Urinary bladder (tissue), 3 donors: ENCODE measurements at regions not wholly inside any gene's neighbourhood (a gene's known extent, or its start where the extent isn't known, plus 50 kb on each side); places are given as distances from the start of the nearest gene placed in this dataset.
"Not testable (repeated sequence)": the region's sequence is repeated elsewhere in the genome, so short reads cannot be mapped to it uniquely, and the experiment has no call there.

ENCODE experiments used
- DNase-seq: peaks from one replicate; pipeline ENCODE4 v3.0.0-alpha.2; 2015; ENCODE audit errors: extremely low spot score
- H3K27ac ChIP-seq: one replicate; pipeline ENCODE4 v1.5.1; 2013; ENCODE audit warnings: low read depth, mild to moderate bottlenecking, moderate library complexity
- H3K36me3 ChIP-seq: one replicate; pipeline ENCODE4 v1.6.1; 2013; ENCODE audit warnings: mild to moderate bottlenecking, moderate library complexity; ENCODE audit not compliant: insufficient read depth
- H3K4me1 ChIP-seq: one replicate; pipeline ENCODE4 v1.6.1; 2013; ENCODE audit warnings: mild to moderate bottlenecking, moderate library complexity; ENCODE audit not compliant: insufficient read depth
- H3K4me3 ChIP-seq: one replicate; pipeline ENCODE4 v1.5.1; 2013; ENCODE audit warnings: low read depth, low read length
- WGBS: extraction: QIAGEN DNeasy Blood & Tissue Kit; methylation state at CpG from one replicate; pipeline ENCODE4 v1.1.7; 2013; 5-methylcytosine and 5-hydroxymethylcytosine counted together
- donor health status: healthy with polysubstance abuse.
- donor health status: healthy.

DNA sequence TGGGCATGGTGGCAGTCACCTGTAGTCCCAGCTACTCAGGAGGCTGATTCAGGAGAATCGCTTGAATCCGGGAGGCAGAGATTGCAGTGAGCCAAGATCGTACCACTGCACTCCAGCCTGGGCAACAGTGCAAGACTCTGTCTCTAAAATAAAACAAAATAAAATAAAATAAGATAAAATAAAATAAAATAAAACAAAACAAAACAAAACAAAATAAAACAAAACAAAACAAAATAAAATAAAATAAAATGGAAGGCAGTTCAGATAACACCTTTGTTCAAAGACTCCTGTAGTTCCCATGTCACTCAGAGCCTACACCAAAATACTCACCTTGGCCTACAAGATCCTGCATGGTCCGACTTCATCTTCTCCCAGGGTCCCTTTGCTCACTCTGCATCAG is 61.3 kb downstream of the SYF2 start:
- H3K4me3 ChIP-seq, H3K27ac ChIP-seq, DNase-seq, H3K36me3 ChIP-seq, H3K4me1 ChIP-seq: not testable (repeated sequence)
- 93% methylated on average over 4 of the region's 4 CpGs for WGBS

DNA sequence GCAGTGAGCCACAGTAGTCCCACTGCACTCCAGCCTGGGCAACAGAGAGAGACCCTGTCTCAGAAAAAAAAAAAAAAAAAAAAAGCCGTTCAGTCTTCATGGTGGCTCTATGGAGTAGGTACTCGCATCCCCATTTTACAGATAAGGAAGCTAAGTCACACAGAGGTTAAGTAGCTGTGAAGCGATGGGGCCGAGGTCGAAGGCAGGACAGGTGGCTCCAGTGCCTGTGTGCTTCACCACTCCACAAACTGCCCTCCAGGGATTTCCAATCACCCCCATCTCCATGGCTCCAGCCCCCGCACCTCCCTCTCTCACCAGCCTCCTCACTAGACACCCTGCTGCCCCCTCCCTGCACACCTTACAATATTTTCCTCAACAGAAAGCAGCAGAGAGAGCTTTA is 61.9 kb downstream of the SYF2 start:
- 95% methylated on average over 6 of the region's 6 CpGs for WGBS
- H3K27ac ChIP-seq = no peak overlapping the region
- no peak for DNase-seq

DNA sequence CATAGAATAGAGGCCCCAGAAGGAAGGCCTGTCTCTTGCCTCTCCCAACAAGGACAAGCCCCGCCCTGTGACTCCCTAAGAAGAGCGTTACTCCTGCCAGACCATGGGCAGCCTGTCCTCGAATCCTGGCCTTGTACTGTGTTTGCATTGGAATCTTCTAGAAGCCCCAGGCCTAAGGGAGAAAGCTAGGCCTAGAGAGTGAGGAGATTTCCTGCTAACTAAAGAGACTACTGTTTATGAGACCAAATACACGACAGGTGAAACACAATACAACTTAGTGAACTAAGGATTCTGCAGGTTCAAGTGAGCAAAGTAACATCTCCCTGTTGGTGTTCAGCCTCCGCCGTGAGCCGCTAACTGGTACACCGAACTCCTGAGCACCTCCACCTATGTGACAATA is 62.7 kb downstream of the SYF2 start:
- Histone ChIP-seq H3K4me3 (no peak overlapping the region), H3K36me3 (no peaks in the 10 kb centered on the region), H3K4me1 (no peaks in the 10 kb centered on the region), H3K27ac (no peak overlapping the region)
- WGBS = 91% methylated on average over 8 of the region's 8 CpGs
- DNase-seq = no peak

More for the DNA sequence above, 61.9 kb downstream of the SYF2 start:
- no peaks in the 10 kb centered on the region for H3K4me1 ChIP-seq
- H3K36me3 ChIP-seq = no peaks in the 10 kb centered on the region
- no peak overlapping the region for H3K4me3 ChIP-seq

DNA sequence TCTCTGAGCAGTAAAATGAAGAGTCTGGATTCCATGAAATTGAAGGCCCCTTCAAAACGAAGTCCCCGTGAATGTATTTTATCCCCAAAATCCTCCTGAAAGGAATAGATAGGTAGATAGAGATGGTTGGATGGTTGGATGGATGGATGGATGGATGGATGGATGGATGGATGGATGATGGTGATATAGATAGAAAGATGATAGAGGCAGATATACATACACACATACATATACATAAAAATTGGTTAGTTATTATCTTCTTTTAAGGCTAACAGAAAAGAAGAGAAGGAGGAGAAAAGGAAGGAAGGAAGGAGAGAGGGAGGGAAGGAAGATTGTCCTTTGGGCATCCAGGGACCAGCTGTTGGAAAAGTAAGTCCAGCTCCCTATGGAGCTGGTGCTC is 63.1 kb downstream of the SYF2 start:
- H3K4me3 ChIP-seq = no peak overlapping the region
- no peaks in the 10 kb centered on the region for H3K36me3 ChIP-seq
- no peak for DNase-seq
- no peaks in the 10 kb centered on the region for H3K4me1 ChIP-seq
- 82% methylated on average over 2 of the region's 2 CpGs for WGBS
- no peak overlapping the region for H3K27ac ChIP-seq

DNA sequence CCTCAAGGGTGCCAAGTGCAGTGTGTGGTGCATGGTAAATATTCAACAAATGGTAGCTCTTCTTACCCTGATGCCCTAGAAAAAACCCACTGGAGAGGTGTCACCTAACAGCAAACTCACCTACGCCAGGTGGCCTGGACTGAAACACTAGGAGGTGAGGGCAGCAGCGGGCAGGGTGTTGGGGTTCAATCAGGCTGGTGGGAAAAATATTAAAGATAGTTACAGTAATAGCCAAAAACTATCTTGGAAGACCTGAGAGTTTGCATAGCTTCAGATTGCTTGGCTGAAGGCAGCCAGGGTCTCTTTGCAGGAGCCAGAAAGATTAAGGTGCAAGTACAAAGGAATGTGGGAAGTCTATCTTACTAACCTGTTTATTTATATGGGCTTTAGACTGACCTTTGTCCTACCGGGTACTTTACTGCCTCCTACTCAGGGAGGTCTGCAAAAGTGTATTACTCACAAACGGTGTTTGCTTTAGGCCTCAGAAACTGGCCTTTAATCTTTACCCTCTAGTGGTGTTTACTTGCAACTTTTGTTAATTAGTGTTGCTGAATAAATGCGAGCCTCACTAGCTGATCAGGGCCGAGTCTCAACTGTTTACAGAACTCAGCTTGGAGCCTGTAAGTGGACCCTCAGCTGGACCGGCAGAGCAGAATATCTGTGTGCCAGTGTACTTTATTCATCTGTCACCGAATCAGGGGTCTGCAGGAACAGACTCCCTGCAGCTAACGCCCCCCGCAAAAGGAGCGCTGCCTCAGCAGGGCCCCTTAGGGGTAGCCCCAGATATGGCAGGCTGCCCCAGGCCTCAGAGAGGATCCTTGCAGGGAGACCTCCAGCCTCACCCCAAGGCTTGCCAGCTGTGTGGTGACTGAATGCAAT is 63.9 kb downstream of the SYF2 start:
- no peaks in the 10 kb centered on the region for H3K36me3 ChIP-seq
- no peak for DNase-seq
- no peak overlapping the region for H3K27ac ChIP-seq
- 55% methylated on average over 11 of the region's 11 CpGs for whole genome bisulfite sequencing
- H3K4me3 ChIP-seq = no peak overlapping the region
- H3K4me1 ChIP-seq = no peaks in the 10 kb centered on the region

DNA sequence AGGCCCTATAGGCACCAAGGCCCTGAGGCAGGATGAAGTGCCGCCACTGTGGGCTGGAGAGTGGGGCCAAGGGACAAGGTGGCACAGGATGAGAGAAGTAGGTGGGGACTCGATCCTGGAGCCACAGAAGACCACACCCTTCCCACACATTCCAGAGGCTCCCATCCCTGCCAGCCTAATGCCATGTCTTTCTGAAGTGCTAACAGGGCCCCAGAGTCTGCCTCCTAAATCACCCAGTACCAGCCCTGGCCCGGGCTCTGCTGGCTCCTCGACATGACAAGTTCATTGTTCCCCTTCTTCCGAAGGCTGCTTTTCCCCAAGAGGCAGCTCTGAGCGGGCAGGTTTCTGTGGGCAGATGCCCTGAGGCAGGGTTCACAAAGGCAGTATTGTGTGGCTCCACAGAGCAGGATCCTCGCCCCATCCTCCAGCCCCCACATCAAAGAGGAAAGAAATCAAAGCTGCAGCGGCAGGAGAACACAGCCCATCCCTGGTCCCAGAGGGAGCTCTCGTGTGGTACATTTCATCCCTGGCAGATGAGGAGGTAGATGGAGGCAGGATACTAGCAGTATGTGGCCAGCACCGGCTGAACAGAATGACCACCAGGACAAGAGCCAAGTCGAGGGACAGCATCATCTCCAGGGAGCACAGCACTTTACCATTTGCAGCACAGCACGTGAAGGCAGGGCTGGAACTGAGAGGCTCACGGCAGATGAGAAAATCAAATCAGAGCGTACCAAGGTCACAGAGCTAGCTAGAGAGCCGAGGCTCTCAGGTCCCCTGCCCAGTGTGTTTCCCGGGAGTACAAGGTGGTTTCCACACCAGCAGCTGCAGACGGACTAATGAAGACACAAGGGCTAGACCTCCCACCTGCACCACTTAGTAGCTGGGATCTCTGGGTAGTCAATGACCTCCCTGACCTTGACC is 64.8 kb downstream of the SYF2 start:
- no peaks in the 10 kb centered on the region for H3K36me3 ChIP-seq
- H3K4me3 ChIP-seq = no peak overlapping the region
- no peak overlapping the region for H3K27ac ChIP-seq
- H3K4me1 ChIP-seq = no peaks in the 10 kb centered on the region
- 51% methylated on average over 17 of the region's 17 CpGs for WGBS
- DNase-seq = no peak

DNA sequence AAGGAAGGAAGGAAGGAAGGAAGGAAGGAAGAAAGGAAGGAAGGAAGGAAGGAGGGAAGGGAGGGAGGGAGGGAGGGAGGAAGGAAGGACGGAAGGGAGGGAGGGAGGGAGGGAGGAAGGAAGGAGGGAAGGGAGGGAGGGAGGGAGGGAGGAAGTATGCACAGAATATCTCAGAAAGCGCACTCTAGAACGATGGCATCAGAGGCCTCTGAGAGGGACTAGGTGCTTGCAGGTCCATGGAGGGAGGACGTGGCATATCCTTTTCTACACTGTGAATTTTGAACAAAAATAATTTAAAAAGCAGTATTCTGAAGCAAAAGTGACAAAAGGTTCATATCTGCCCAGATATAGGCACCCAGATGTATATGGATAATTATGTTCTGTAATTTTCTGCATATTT is 65.5 kb downstream of the SYF2 start:
- H3K36me3 ChIP-seq = no peaks in the 10 kb centered on the region
- DNase-seq = no peak
- no peaks in the 10 kb centered on the region for H3K4me1 ChIP-seq
- 88% methylated on average over 3 of the region's 4 CpGs for WGBS
- no peak overlapping the region for H3K27ac ChIP-seq
- no peak overlapping the region for H3K4me3 ChIP-seq

DNA sequence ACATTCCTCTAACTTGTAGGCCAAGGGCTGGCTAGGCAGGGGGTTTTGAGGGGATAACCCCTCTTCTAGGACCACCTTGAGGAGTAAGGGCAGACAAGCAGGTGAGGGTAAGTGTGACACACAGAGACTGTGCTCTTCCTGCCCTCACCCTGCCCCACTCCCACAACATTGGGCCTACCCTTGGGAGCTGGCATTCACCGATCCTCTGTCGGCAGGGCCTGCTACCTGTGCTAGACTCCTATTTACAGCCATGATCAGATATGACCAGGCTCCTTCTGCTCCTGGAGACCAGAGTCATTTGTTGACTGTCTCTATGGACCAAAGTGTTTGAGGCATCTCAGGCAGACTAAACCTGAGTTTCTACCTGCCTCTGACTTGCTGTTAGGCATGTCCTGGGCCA is 68.3 kb downstream of the SYF2 start:
- WGBS = 98% methylated on average over 2 of the region's 2 CpGs
- H3K4me3 ChIP-seq = no peak overlapping the region
- no peak for DNase-seq
- H3K36me3 ChIP-seq = no peaks in the 10 kb centered on the region
- no peaks in the 10 kb centered on the region for H3K4me1 ChIP-seq
- H3K27ac ChIP-seq = no peak overlapping the region

DNA sequence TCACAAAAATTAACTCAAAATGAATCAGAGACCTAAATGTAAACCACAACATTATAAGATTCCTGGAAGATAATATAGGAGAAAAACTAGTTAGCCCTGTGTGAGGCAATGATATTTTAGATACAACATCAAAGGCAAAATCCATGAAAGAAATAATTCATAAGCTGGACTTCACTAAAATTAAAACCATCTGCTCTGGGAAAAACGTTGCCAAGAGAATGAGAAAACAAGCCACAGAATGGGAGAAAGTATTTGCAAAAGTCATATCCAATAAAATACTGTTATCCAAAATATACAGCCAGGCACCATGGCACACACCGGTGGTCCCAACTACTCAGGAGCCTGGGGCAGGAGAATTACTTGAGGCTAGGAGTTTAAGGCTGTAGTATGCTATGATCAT is 70.3 kb downstream of the SYF2 start:
- 23% methylated on average over 2 of the region's 2 CpGs for WGBS
- no peaks in the 10 kb centered on the region for H3K36me3 ChIP-seq
- H3K4me1 ChIP-seq = no peaks in the 10 kb centered on the region
- DNase-seq = no peak
- H3K27ac ChIP-seq = no peak overlapping the region
- no peak overlapping the region for H3K4me3 ChIP-seq

DNA sequence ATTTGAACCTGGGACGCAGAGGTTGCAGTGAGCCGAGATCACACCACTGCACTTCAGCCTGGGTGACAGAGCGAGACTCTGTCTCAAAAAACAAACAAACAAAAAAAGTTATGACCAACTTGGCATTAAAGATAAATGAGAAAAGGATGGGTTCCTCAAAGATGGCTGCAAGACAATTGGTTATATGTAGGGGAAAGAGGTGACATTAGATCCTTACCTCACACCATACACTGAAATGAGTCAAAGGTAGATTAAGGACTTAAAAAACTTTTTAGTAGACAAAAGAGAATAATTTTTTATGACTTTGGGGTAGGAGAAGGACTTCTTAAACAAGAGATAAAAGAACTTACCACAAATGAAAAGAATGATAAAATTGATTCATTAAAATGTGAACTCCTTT is 74.5 kb downstream of the SYF2 start:
- Histone ChIP-seq H3K4me1 (no peaks in the 10 kb centered on the region), H3K4me3 (no peak overlapping the region), H3K27ac (no peak overlapping the region), H3K36me3 (no peaks in the 10 kb centered on the region)
- 92% methylated on average over 3 of the region's 3 CpGs for WGBS
- DNase-seq = no peak

DNA sequence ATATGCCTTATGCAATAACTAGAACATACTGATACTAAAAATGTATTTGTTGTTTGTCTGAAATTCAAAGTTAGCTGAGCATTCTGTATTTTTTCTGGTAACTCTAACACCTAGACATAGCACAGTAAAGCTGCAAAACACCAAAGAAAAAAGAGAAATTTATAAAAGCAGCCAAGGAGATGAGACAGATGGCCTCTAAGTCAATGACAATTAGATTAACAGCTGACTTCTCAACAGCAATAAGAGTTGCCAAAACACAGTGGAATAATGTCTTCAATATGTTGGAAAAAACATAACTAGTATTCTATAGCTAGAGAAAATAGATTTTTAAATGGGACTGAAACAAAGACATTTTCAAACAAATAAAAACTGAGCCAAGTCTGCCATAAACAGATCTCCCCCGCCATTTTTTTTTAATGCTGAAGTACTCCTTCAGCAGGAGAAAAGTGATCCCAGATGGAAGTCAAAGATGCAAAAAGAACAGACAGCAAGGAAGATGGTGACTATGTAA is 81.3 kb downstream of the SYF2 start:
- DNase-seq = no peak

DNA sequence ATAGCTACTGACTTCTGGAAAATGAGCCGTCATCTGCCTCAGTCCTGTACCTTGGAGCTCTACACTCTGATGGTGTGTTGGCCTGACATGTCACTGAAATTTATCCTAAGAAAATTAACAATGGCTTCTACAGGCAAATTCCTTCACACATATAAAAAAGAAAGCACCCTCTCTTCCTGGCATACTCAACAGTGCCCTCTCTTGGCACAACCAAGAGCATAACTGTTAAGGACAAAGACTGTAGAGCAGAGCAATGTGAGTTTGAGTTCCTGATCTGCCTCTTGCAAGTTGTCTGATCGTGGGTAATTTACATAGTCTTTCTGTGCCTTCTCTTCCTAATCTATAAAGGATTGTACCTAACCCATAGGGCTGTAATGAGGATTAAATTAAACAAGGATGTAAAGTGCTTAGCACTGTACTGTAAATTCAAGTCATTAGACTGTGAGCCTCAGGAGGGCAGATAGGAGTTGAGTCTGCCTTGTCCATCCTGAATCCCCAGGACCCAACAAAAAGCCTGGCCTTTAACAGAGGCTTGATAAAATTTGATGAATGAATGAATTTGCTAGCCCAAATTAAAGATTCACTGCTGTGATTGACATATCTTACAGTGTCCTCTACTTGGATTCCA is 83.5 kb downstream of the SYF2 start:
- no peak overlapping the region for H3K4me3 ChIP-seq
- no peaks in the 10 kb centered on the region for H3K36me3 ChIP-seq
- 49% methylated on average over 2 of the region's 2 CpGs for whole genome bisulfite sequencing
- H3K4me1 ChIP-seq = no peaks in the 10 kb centered on the region
- H3K27ac ChIP-seq = no peak overlapping the region
- no peak for DNase-seq

More for the DNA sequence above, 81.3 kb downstream of the SYF2 start:
- WGBS = 82% methylated on average over 1 of the region's 1 CpG
- Histone ChIP-seq H3K4me1 (no peaks in the 10 kb centered on the region), H3K36me3 (no peaks in the 10 kb centered on the region), H3K27ac (no peak overlapping the region), H3K4me3 (no peak overlapping the region)

DNA sequence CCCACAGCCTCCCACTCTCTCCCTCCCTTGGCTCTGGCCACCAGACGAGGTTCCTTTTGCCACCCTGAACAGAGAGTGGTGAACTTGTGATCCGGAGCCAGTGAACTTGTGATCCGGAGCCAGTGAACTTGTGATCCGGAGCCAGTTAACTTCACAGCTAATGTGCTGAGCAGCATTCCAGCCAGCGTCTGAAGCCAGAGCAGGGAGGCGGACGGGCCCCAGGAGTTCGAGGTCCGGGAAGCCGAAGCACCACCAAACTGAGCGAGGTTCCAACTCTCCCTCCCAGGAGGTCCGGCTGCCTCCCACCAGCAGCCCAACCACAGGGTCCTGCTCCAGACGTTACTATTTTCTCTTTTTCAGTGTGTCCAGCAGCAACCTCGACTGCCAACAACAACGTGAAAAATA is 85.8 kb downstream of the SYF2 start:
- WGBS = 62% methylated on average over 15 of the region's 15 CpGs
- Histone ChIP-seq H3K27ac (no peak overlapping the region), H3K4me1 (no peaks in the 10 kb centered on the region), H3K4me3 (no peak overlapping the region), H3K36me3 (no peaks in the 10 kb centered on the region)
- DNase-seq = no peak
